NCI-H748 (cell line): ENCODE measurements at regions not wholly inside any gene's neighbourhood (a gene's known extent, or its start where the extent isn't known, plus 50 kb on each side); places are given as distances from the start of the nearest gene placed in this dataset.

ENCODE experiments used
- DNase-seq: peaks from one replicate; lab custom pipeline; 2025; ENCODE audit not compliant: unreplicated experiment; lab: John Stamatoyannopoulos, UW

- DNase-seq = no peak
These were observed 917.0 kb downstream of the TUSC7 start for GRCh38 chr3:117626577-117626976.

GRCh38 chr3:117628823-117629291, 919.3 kb downstream of the TUSC7 start:
- DNase-seq = peak; percentile 96

GRCh38 chr3:117629505-117629904, 919.9 kb downstream of the TUSC7 start:
- DNase-seq = no peak

- no peak for DNase-seq
These were observed 920.9 kb downstream of the TUSC7 start for GRCh38 chr3:117630469-117630868.

- DNase-seq = peak; percentile 78
These were observed 921.3 kb downstream of the TUSC7 start for GRCh38 chr3:117630885-117631284.

- no peak for DNase-seq
These were observed 922.2 kb downstream of the TUSC7 start for GRCh38 chr3:117631781-117632180.

GRCh38 chr3:117632191-117632590, 922.6 kb downstream of the TUSC7 start:
- DNase-seq = no peak

- DNase-seq = no peak
These were observed 923.6 kb downstream of the TUSC7 start for GRCh38 chr3:117633207-117633606.

GRCh38 chr3:117637666-117638065, 928.1 kb downstream of the TUSC7 start:
- DNase-seq = no peak

GRCh38 chr3:117644203-117644602, 934.6 kb downstream of the TUSC7 start:
- no peak for DNase-seq

- no peak for DNase-seq
These were observed 936.1 kb downstream of the TUSC7 start for GRCh38 chr3:117645561-117646242.

GRCh38 chr3:117647435-117647834, 937.9 kb downstream of the TUSC7 start:
- DNase-seq = no peak

- DNase-seq = no peak
These were observed 941.7 kb downstream of the TUSC7 start for GRCh38 chr3:117651246-117651645.

GRCh38 chr3:117656391-117656790, 946.8 kb downstream of the TUSC7 start:
- DNase-seq = no peak

- DNase-seq = no peak
These were observed 947.7 kb downstream of the TUSC7 start for GRCh38 chr3:117657278-117657677.

GRCh38 chr3:117660941-117661817, 951.6 kb downstream of the TUSC7 start:
- no peak for DNase-seq

- DNase-seq = no peak
These were observed 952.2 kb downstream of the TUSC7 start for GRCh38 chr3:117661818-117662095.

- DNase-seq = peak; percentile 63
These were observed 955.7 kb downstream of the TUSC7 start for GRCh38 chr3:117665296-117665695.

- DNase-seq = no peak
These were observed 956.7 kb downstream of the TUSC7 start for GRCh38 chr3:117666325-117666724.

- DNase-seq = no peak
These were observed 957.2 kb downstream of the TUSC7 start for GRCh38 chr3:117666812-117667211.

GRCh38 chr3:117669774-117670173, 960.2 kb downstream of the TUSC7 start:
- DNase-seq = no peak

GRCh38 chr3:117671722-117672318, 962.2 kb downstream of the TUSC7 start:
- DNase-seq = no peak
